Endothelial cell (in vitro differentiated cells): ENCODE measurements at regions not wholly inside any gene's neighbourhood (a gene's known extent, or its start where the extent isn't known, plus 50 kb on each side); places are given as distances from the start of the nearest gene placed in this dataset.
"Not testable (repeated sequence)": the region's sequence is repeated elsewhere in the genome, so short reads cannot be mapped to it uniquely, and the experiment has no call there.

Experiments used
- DNase-seq: peaks from one replicate; pipeline ENCODE4 v3.0.0; 2021; ENCODE audit warnings: low spot score
- H3K27ac Mint-ChIP-seq: one replicate; pipeline ENCODE4 v1.8.0; 2021; ENCODE audit warnings: mixed read lengths, inconsistent platforms; ENCODE audit not compliant: unreplicated experiment
- H3K27me3 Mint-ChIP-seq: one replicate; pipeline ENCODE4 v1.8.0; 2021; ENCODE audit warnings: mild to moderate bottlenecking, moderate library complexity, mixed read lengths, inconsistent platforms; ENCODE audit not compliant: unreplicated experiment
- H3K36me3 Mint-ChIP-seq: one replicate; pipeline ENCODE4 v1.8.0; 2021; ENCODE audit warnings: mild to moderate bottlenecking, low read depth, mixed read lengths, inconsistent platforms; ENCODE audit not compliant: unreplicated experiment
- H3K4me1 Mint-ChIP-seq: one replicate; pipeline ENCODE4 v1.8.0; 2021; ENCODE audit warnings: mild to moderate bottlenecking, mixed read lengths, inconsistent platforms; ENCODE audit not compliant: unreplicated experiment
- H3K4me3 Mint-ChIP-seq: one replicate; pipeline ENCODE4 v1.8.0; 2021; ENCODE audit warnings: mild to moderate bottlenecking, mixed read lengths, inconsistent platforms; ENCODE audit not compliant: unreplicated experiment
- H3K9me3 Mint-ChIP-seq: one replicate; pipeline ENCODE4 v1.8.0; 2021; ENCODE audit warnings: mixed read lengths, inconsistent platforms; ENCODE audit not compliant: unreplicated experiment
- TF ChIP-seq, protein P1 (sequence below): fragments of 200-600 bp; sonication (generic); IDR thresholded peaks from one replicate; pipeline ENCODE4 v1.5.0; 2021; ENCODE audit warnings: antibody characterized with exemption; ENCODE audit not compliant: unreplicated experiment

GRCh38 chr14:40685764-40686163 lies 920.9 kb upstream of the LRFN5 start:
- no peak overlapping the region for H3K4me3 Mint-ChIP-seq
- no peaks in the 10 kb centered on the region for H3K4me1 Mint-ChIP-seq
- TF ChIP-seq, protein P1, sequence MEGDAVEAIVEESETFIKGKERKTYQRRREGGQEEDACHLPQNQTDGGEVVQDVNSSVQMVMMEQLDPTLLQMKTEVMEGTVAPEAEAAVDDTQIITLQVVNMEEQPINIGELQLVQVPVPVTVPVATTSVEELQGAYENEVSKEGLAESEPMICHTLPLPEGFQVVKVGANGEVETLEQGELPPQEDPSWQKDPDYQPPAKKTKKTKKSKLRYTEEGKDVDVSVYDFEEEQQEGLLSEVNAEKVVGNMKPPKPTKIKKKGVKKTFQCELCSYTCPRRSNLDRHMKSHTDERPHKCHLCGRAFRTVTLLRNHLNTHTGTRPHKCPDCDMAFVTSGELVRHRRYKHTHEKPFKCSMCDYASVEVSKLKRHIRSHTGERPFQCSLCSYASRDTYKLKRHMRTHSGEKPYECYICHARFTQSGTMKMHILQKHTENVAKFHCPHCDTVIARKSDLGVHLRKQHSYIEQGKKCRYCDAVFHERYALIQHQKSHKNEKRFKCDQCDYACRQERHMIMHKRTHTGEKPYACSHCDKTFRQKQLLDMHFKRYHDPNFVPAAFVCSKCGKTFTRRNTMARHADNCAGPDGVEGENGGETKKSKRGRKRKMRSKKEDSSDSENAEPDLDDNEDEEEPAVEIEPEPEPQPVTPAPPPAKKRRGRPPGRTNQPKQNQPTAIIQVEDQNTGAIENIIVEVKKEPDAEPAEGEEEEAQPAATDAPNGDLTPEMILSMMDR, result no peak
- DNase-seq, result no peak
- H3K9me3 Mint-ChIP-seq, result no peaks in the 10 kb centered on the region
- no peaks in the 10 kb centered on the region for H3K36me3 Mint-ChIP-seq
- H3K27me3 Mint-ChIP-seq, result no peaks in the 10 kb centered on the region
- no peak overlapping the region for H3K27ac Mint-ChIP-seq

DNA sequence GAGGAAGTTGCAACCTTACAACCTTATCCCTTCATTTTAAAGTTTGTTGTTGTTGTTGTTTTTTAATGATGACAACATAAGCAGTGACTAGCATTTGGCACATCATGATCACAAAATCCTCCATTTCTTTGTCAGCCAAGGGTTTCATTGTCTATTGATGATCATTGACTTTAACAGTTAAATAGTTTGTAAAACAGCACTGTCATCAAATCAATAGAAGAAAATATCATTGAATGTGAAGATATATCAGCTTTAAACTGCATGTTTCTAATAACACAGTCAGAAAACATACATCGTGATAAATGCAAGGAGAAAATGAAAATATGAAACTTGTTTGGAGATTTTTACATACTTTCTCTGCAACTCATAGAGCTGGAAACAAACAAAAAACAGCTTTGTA lies 922.3 kb upstream of the LRFN5 start:
- H3K4me3 Mint-ChIP-seq, result no peak overlapping the region
- TF ChIP-seq, protein P1, result no peak
- H3K36me3 Mint-ChIP-seq, result no peaks in the 10 kb centered on the region
- no peaks in the 10 kb centered on the region for H3K4me1 Mint-ChIP-seq
- no peak for DNase-seq
- no peaks in the 10 kb centered on the region for H3K27me3 Mint-ChIP-seq
- no peak overlapping the region for H3K27ac Mint-ChIP-seq
- H3K9me3 Mint-ChIP-seq, result no peaks in the 10 kb centered on the region

DNA sequence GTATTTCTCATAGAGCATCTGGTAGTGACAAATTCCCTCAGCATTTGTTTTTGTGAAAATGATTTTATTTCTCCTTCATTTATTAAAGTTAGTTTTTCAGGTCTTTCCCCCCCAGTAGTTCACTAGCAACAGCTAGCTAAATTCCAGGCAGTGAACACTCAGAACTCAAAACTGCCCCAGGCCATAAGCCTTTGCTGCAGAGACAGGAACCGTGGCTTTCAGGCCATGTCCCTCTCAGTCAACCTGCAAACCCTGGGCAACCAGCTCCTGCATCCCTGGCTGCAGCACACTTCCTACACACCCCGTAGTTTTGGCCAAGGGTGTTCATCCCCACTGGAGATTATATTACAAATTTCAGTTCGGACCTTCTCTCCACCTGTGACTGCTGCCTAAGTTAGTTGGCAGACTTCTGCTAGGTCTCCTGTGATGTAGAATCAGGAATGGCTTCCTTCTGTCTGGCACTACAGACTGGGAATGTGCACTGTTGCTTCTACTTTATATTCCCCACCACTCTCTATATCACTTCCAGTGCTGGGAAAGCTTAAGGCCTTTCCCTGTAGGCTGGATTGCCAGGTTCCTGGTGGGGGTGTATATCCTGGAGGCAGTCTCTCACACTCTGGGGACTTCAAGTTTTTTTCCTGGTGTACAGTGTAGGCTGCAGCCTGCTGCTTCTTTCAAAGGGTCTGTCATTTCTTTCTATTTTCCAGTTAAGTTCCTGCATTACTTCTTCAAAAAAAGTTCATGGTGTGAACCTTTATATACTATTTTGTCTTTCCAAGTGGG lies 924.4 kb upstream of the LRFN5 start:
- Mint-ChIP-seq H3K27ac (no peak overlapping the region), H3K4me1 (no peaks in the 10 kb centered on the region), H3K27me3 (peaks cover 2% of the 10 kb centered on the region), H3K4me3 (no peak overlapping the region), H3K9me3 (no peaks in the 10 kb centered on the region), H3K36me3 (no peaks in the 10 kb centered on the region)
- no peak for DNase-seq
- TF ChIP-seq, protein P1, result no peak

- no peaks in the 10 kb centered on the region for H3K4me1 Mint-ChIP-seq
These were observed 927.4 kb upstream of the LRFN5 start for GRCh38 chr14:40679256-40679655.

DNA sequence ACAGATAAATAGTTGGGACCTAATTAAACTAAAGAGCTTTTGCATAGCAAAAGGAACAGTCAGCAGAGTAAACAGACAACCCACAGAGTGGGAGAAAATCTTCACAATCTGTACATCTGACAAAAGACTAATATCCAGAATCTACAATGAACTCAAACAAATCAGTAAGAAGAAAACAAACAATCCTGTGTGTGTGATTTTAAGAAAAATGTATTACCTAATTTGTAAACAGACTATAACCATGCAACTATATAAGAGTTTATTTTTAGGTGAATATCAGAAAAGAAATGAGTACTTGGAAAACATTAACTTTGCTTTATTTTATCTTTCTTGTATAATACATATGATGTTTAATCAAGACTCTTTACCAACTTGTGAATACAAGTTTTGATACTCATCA lies 929.5 kb upstream of the LRFN5 start:
- H3K4me3 Mint-ChIP-seq, DNase-seq, H3K27ac Mint-ChIP-seq, H3K36me3 Mint-ChIP-seq, H3K9me3 Mint-ChIP-seq, H3K4me1 Mint-ChIP-seq, H3K27me3 Mint-ChIP-seq: not testable (repeated sequence)

More at GRCh38 chr14:40679256-40679655, 927.4 kb upstream of the LRFN5 start:
- TF ChIP-seq, protein P1, result no peak
- H3K4me3 Mint-ChIP-seq, result no peak overlapping the region
- no peak overlapping the region for H3K27ac Mint-ChIP-seq
- no peaks in the 10 kb centered on the region for H3K36me3 Mint-ChIP-seq
- no peak for DNase-seq
- no peaks in the 10 kb centered on the region for H3K9me3 Mint-ChIP-seq
- peaks cover 2% of the 10 kb centered on the region for H3K27me3 Mint-ChIP-seq
